ENCODE measurements at regions not wholly inside any gene's neighbourhood (a gene's known extent, or its start where the extent isn't known, plus 50 kb on each side); places are given as distances from the start of the nearest gene placed in this dataset.

DNA sequence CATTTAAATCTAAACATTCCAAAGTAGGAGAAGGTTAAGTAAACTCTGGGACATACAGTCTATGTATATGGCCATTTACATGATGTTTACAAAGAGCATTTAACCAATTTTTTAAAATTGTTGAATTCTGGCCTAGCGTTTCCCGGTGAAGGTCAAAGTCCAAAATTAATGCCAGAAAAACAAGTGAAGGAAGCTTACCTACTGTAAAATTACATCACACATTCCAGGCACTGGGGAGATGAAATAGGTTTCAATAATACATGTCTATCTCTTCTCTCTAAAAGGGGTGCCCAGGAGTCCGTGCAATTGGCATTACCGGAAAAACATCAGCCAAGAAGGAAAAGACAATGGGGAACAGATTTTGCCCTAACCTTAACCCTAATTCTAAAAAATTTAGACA, 358.8 kb downstream of the VPS13C start:
- Histone ChIP-seq H3K4me1 (ENCODE audit: control insufficient read depth, insufficient read depth, low read length) (peaks cover 7% of the 10 kb centered on the region), H3K4me2 (ENCODE audit: low read length) (no peak overlapping the region), H3K4me3 (ENCODE audit: low read length) (no peak overlapping the region)

DNA sequence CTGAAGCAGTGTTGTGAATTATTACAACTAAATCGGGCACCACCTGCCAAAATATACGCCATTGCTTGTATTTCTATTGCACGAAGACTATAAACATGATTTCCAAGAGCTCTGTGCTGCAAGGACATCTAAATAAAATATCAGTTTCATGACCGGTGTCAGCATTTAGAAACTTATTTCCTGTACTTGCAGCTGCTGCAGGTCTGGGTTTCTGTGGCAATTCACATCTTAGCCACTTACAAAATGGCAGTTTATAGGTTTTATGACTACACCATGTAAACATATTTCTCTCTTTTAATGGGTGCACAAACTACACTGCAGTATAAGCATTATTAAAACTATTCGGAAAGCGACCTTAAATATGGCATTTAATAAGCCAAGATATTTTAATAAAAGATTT, 359.4 kb downstream of the VPS13C start:
- Histone ChIP-seq H3K4me3 (ENCODE audit: low read length) (no peak overlapping the region), H3K9ac (ENCODE audit: low read depth, low read length) (no peak overlapping the region), H3K4me2 (ENCODE audit: low read length) (no peak overlapping the region), H3K27me3 (ENCODE audit: control insufficient read depth, insufficient read depth, low read length) (no peaks in the 10 kb centered on the region), H3K36me3 (ENCODE audit: insufficient read depth, low read length) (no peaks in the 10 kb centered on the region), H3K4me1 (ENCODE audit: control insufficient read depth, insufficient read depth, low read length) (peaks cover 7% of the 10 kb centered on the region), H3K9me3 (replicated peaks; ENCODE audit: low read length) (no peaks in the 10 kb centered on the region)

More for the DNA sequence above, 358.8 kb downstream of the VPS13C start:
- Histone ChIP-seq H3K36me3 (ENCODE audit: insufficient read depth, low read length) (no peaks in the 10 kb centered on the region), H3K9me3 (replicated peaks; ENCODE audit: low read length) (no peaks in the 10 kb centered on the region), H3K9ac (ENCODE audit: low read depth, low read length) (no peak overlapping the region), H3K27me3 (ENCODE audit: control insufficient read depth, insufficient read depth, low read length) (no peaks in the 10 kb centered on the region)

DNA sequence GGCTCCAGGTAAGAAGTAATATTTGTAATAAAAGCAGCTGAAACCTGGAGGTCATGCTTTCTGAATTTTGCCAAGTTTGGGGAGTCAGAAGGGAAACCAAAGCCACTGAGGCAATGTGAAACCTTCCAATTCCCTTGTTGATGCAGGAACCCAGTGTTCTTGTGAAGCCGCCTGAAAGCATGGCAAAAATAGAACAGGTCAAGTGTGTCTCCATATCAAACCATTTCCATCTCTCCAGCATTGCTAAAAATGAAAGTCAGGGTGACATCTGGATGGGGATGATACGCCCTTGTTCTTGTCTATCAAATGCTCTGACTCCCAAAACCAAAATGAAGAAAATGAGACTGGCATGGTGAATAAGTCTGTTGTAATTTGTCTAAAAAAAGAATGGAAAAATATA, 362.5 kb downstream of the VPS13C start:
- Histone ChIP-seq H3K36me3 (ENCODE audit: insufficient read depth, low read length) (no peaks in the 10 kb centered on the region), H3K4me2 (ENCODE audit: low read length) (no peak overlapping the region), H3K4me3 (ENCODE audit: low read length) (no peak overlapping the region), H3K27me3 (ENCODE audit: control insufficient read depth, insufficient read depth, low read length) (no peaks in the 10 kb centered on the region), H3K9me3 (replicated peaks; ENCODE audit: low read length) (no peaks in the 10 kb centered on the region), H3K9ac (ENCODE audit: low read depth, low read length) (no peak overlapping the region), H3K4me1 (ENCODE audit: control insufficient read depth, insufficient read depth, low read length) (peaks cover 7% of the 10 kb centered on the region)

DNA sequence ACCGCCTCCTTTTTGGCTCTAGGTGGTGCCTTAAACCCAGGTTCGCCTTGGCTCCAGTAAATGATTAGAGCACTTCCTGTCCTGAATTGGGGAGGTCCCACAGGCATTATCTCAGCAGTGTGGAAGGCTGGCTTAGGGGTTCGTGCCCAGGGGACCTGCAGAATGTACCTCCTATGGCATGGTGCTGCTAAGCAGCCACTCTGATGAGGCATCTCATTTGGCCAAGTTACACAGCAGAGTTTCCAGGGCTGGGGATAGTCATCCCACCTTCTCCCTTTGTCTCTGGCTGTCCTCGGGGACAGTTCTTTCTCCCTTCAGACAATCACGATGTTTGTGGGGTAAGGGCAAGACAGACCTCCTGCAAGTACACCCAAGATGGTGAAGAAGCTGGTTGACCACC, 371.2 kb downstream of the VPS13C start:
- Histone ChIP-seq H3K4me3 (ENCODE audit: low read length) (no peak overlapping the region), H3K36me3 (ENCODE audit: insufficient read depth, low read length) (no peaks in the 10 kb centered on the region)

DNA sequence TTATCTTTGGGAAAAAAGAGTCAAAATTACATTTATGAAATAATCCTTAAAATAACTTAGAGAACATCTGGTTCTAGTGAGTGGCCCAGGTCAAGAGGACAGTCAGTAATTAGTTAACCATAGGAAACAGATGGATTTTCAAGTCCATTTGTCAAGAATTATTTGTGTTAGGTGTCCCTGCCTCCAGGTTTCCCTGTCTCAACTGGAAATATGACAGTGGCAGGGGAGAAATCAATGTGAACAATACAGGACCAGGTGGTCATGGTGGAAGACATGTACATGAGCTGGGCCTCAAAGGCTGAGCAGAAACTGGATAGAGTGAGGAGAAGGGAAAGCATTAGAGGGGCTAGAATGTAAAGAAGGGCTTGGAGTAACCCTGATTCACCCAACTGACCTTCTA, 372.6 kb downstream of the VPS13C start:
- Histone ChIP-seq H3K27me3 (ENCODE audit: control insufficient read depth, insufficient read depth, low read length) (no peaks in the 10 kb centered on the region), H3K4me1 (ENCODE audit: control insufficient read depth, insufficient read depth, low read length) (no peaks in the 10 kb centered on the region), H3K9me3 (replicated peaks; ENCODE audit: low read length) (no peaks in the 10 kb centered on the region), H3K9ac (ENCODE audit: low read depth, low read length) (no peak overlapping the region), H3K4me2 (ENCODE audit: low read length) (no peak overlapping the region), H3K36me3 (ENCODE audit: insufficient read depth, low read length) (no peaks in the 10 kb centered on the region), H3K4me3 (ENCODE audit: low read length) (no peak overlapping the region)

More for the DNA sequence above, 371.2 kb downstream of the VPS13C start:
- no peaks in the 10 kb centered on the region for H3K27me3 ChIP-seq (ENCODE audit: control insufficient read depth, insufficient read depth, low read length)
- no peaks in the 10 kb centered on the region for H3K4me1 ChIP-seq (ENCODE audit: control insufficient read depth, insufficient read depth, low read length)
- H3K4me2 ChIP-seq (ENCODE audit: low read length): no peak overlapping the region
- H3K9ac ChIP-seq (ENCODE audit: low read depth, low read length): no peak overlapping the region
- no peaks in the 10 kb centered on the region for H3K9me3 ChIP-seq (replicated peaks; ENCODE audit: low read length)

DNA sequence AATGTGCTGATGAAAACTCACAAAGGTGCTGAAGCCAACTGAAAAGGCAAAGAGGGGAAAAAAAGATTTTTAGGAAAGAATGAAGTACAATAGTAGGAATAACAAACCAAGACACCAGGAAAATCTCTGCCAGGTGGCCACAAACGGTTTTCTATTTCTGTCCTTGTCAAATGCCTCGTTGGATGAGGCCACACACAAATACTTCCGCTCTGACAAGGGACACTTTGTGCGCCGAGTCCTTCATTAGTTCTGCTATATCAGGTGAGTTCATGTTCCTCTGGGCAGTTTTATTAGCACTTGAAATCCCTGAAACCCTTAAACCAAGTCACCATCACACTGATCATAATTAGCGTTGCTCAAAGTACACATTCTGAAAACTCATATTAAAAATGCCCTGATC, 373.1 kb downstream of the VPS13C start:
- Histone ChIP-seq H3K4me2 (ENCODE audit: low read length) (no peak overlapping the region), H3K9ac (ENCODE audit: low read depth, low read length) (no peak overlapping the region), H3K4me3 (ENCODE audit: low read length) (no peak overlapping the region), H3K4me1 (ENCODE audit: control insufficient read depth, insufficient read depth, low read length) (no peaks in the 10 kb centered on the region), H3K27me3 (ENCODE audit: control insufficient read depth, insufficient read depth, low read length) (no peaks in the 10 kb centered on the region), H3K36me3 (ENCODE audit: insufficient read depth, low read length) (no peaks in the 10 kb centered on the region), H3K9me3 (replicated peaks; ENCODE audit: low read length) (no peaks in the 10 kb centered on the region)

DNA sequence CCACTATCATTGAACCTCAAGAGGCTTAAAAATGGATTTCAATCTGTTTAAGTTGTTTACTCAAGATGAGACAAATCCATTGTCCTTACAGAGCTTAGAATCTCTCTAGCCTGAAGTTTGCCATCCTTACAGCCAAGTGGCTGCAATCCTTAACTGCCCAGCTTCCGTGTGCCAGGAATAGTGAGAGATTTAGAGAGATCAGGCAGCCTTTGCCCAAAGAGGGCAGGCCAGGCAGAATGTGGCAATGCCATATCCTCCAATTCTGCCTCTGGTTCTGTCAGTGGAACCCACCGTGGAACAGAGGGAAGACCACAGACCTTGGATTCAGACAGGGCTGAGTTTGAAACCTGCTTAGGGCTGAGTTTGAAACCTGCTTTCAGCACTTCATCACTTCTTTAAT, 374.3 kb downstream of the VPS13C start:
- Histone ChIP-seq H3K27me3 (ENCODE audit: control insufficient read depth, insufficient read depth, low read length) (no peaks in the 10 kb centered on the region), H3K4me3 (ENCODE audit: low read length) (no peak overlapping the region), H3K36me3 (ENCODE audit: insufficient read depth, low read length) (no peaks in the 10 kb centered on the region), H3K4me1 (ENCODE audit: control insufficient read depth, insufficient read depth, low read length) (no peaks in the 10 kb centered on the region), H3K9me3 (replicated peaks; ENCODE audit: low read length) (no peaks in the 10 kb centered on the region), H3K4me2 (ENCODE audit: low read length) (no peak overlapping the region), H3K9ac (ENCODE audit: low read depth, low read length) (no peak overlapping the region)

DNA sequence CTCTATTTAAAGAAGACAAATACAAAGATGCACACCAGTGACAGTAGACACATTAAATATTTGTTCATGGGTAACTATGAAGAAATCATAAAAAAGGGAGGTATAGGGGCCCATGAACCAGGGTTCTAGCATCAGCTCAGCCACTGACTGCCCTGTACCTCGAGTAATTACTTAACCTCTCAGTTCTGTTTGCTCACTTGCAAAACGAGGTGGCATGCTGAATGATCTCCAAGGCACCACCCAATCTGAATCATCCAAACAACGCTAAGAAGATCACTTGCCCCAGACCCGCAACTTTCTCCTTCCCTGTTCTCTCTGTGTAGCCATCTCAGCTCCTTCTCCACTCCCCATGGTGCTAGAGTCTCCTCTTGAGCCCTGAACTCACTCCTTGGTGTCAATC, 374.7 kb downstream of the VPS13C start:
- Histone ChIP-seq H3K4me3 (ENCODE audit: low read length) (no peak overlapping the region), H3K9me3 (replicated peaks; ENCODE audit: low read length) (no peaks in the 10 kb centered on the region), H3K27me3 (ENCODE audit: control insufficient read depth, insufficient read depth, low read length) (no peaks in the 10 kb centered on the region), H3K4me2 (ENCODE audit: low read length) (no peak overlapping the region), H3K4me1 (ENCODE audit: control insufficient read depth, insufficient read depth, low read length) (no peaks in the 10 kb centered on the region), H3K36me3 (ENCODE audit: insufficient read depth, low read length) (no peaks in the 10 kb centered on the region), H3K9ac (ENCODE audit: low read depth, low read length) (no peak overlapping the region)

DNA sequence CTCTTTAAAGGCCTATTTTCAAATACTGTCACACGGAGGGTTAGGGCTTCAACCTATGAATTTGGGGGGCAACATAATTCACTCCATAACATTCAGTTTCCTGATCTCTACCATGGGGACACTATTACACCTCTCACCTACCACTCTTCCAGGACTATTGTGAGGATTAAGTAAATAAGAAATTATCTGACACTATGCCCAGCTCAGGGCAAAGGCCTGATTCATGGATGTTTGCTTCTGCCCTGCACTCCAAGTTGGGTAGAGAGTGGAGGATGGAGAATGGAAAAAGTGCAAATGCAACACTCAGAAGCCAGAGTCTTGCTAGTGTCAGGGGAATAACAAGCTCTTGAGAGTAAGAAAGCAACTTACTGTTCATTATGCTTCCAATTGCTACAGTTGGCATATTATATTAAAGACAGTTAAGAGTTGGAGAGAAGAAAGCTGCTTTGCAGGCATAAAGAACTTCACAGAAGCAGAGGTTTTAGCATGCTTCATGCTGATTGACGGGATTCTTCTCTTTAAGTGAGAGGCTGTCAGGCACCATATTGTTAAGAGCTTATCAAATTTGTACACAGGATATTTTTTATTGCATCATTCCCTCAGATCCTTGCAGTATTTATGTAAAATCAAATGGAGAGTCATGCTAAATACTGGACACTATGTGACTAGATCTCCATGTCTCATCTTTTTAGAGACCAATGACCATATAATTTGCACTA, 375.3 kb downstream of the VPS13C start:
- Histone ChIP-seq H3K9ac (ENCODE audit: low read depth, low read length) (no peak overlapping the region), H3K4me1 (ENCODE audit: control insufficient read depth, insufficient read depth, low read length) (no peaks in the 10 kb centered on the region), H3K36me3 (ENCODE audit: insufficient read depth, low read length) (no peaks in the 10 kb centered on the region), H3K4me2 (ENCODE audit: low read length) (no peak overlapping the region), H3K9me3 (replicated peaks; ENCODE audit: low read length) (no peaks in the 10 kb centered on the region), H3K27me3 (ENCODE audit: control insufficient read depth, insufficient read depth, low read length) (no peaks in the 10 kb centered on the region), H3K4me3 (ENCODE audit: low read length) (no peak overlapping the region)

DNA sequence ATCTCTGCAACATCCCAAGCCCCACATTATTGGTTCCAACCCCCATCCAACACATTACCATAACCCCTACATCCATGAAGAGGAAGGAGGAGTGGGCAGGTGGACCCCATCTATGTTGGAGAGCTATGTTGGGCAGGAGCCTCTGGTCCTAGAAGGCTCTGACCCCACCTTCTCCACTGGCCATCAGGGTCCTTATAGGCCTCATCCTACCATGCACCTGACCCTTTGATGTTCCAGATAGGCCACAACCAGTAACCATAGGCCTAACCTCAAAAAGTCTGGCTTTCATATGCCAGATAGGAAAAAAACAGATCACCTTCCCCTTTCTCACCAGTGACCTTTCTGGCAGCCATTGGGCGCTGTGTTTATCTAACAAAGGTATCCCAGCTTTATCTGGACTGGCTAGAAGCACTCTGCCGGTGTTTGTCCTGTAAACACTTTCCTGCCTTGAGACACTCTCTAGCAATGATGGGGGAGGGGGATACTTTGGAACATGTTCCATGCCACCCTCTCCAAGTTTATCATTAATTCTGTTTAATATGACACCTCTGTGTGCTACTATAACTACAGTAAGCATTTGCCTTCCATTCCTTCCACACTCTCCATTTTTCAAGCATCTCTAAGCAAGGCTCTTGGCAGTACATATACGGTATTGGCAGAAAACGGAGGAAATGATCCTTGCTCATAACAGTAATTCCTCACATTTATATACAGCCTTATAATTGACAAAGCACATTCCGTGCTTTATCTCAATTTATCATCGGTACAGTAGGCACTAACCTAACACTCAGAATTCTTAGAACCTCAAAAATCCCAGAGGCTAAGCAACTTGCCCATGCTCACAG, 377.1 kb downstream of the VPS13C start:
- Histone ChIP-seq H3K36me3 (ENCODE audit: insufficient read depth, low read length) (no peaks in the 10 kb centered on the region), H3K4me3 (ENCODE audit: low read length) (no peak overlapping the region), H3K9me3 (replicated peaks; ENCODE audit: low read length) (no peaks in the 10 kb centered on the region), H3K9ac (ENCODE audit: low read depth, low read length) (no peak overlapping the region), H3K4me2 (ENCODE audit: low read length) (no peak overlapping the region), H3K27me3 (ENCODE audit: control insufficient read depth, insufficient read depth, low read length) (no peaks in the 10 kb centered on the region), H3K4me1 (ENCODE audit: control insufficient read depth, insufficient read depth, low read length) (no peaks in the 10 kb centered on the region)

DNA sequence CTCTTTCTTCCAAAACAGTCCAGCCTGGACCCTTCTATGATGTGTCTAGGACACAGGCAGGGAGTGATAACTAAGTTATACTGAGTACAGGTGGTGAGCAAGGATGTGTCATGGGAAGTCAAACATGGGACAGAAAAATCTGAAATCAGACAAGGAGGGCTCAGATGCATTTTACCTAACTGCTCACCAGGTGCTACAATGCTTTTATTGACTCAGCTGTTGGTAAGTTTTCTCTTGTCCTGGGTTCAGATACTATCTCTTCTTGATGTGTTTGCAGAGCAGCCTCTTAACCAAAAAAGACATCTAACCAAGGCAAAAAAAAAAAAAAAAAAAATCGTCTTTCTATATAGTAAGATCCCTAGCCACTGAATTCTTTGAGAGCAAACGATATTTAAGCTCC, 378.6 kb downstream of the VPS13C start:
- no peaks in the 10 kb centered on the region for H3K4me1 ChIP-seq (ENCODE audit: control insufficient read depth, insufficient read depth, low read length)
- no peak overlapping the region for H3K4me3 ChIP-seq (ENCODE audit: low read length)
- no peaks in the 10 kb centered on the region for H3K27me3 ChIP-seq (ENCODE audit: control insufficient read depth, insufficient read depth, low read length)
- no peak overlapping the region for H3K9ac ChIP-seq (ENCODE audit: low read depth, low read length)
- no peak overlapping the region for H3K4me2 ChIP-seq (ENCODE audit: low read length)
- H3K36me3 ChIP-seq (ENCODE audit: insufficient read depth, low read length): no peaks in the 10 kb centered on the region
- H3K9me3 ChIP-seq (replicated peaks; ENCODE audit: low read length): no peaks in the 10 kb centered on the region

DNA sequence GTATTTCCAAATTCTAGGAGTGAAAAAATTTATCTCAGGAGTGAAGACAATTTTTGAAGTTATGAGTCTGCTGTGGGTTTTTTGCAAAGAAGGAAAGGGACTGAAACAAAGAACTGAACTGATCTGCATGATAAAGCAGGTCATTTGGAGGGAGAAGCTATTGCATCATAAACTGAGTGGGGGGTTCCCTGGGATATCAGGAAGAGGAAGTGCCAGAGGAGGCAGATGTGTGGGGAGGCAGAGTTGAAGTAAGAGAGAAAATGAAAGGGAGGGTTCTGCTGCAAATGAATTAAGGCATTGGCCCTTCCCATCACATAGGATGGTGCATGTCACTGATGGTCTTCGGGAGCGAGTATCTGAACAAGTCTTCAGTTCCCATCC, 379.2 kb downstream of the VPS13C start:
- Histone ChIP-seq H3K27me3 (ENCODE audit: control insufficient read depth, insufficient read depth, low read length) (no peaks in the 10 kb centered on the region), H3K36me3 (ENCODE audit: insufficient read depth, low read length) (no peaks in the 10 kb centered on the region), H3K4me1 (ENCODE audit: control insufficient read depth, insufficient read depth, low read length) (no peaks in the 10 kb centered on the region), H3K9me3 (replicated peaks; ENCODE audit: low read length) (no peaks in the 10 kb centered on the region), H3K9ac (ENCODE audit: low read depth, low read length) (no peak overlapping the region), H3K4me2 (ENCODE audit: low read length) (no peak overlapping the region), H3K4me3 (ENCODE audit: low read length) (no peak overlapping the region)
